ENCODE measurements at regions not wholly inside any gene's neighbourhood (a gene's known extent, or its start where the extent isn't known, plus 50 kb on each side); places are given as distances from the start of the nearest gene placed in this dataset.
A peak's percentile ranks its signal among the peaks of the same experiment; 100 is the strongest.

GRCh38 chr18:72672364-72673184 lies 128.4 kb upstream of the CBLN2 start:
- H3K9me1 ChIP-seq (replicated peaks; ENCODE audit: control insufficient read depth, extremely low read depth, insufficient read depth, low read length) = no peaks in the 10 kb centered on the region
- no peaks in the 10 kb centered on the region for H3K79me2 ChIP-seq (ENCODE audit: control insufficient read depth, insufficient read depth, low read length)
- no peak overlapping the region for H3K27ac ChIP-seq (ENCODE audit: insufficient read depth, low read depth, low read length)
- H3K4me1 ChIP-seq (ENCODE audit: control insufficient read depth, extremely low read depth, insufficient read depth, low read length) = no peaks in the 10 kb centered on the region
- FAIRE-seq (peak; percentile 50), DNase-seq (ENCODE audit: low read depth, low spot score) (peak; percentile 12)
- TF ChIP-seq EZH2 (IDR thresholded peaks at IDR 0.05; ENCODE audit: borderline replicate concordance, low read depth, low read length, severe bottlenecking) (no peak), CTCF (IDR thresholded peaks at IDR 0.05; ENCODE audit: extremely low read depth in 1 of 2, insufficient read depth in 1 of 2, low read depth in 1 of 2, low read length in 2 of 2) (peak; percentile 36 to 46)
- no TSS peak for BruUV-seq (replicated peaks)
- no peak overlapping the region for H2AFZ ChIP-seq (ENCODE audit: low read depth, low read length)
- no peaks in the 10 kb centered on the region for H4K20me1 ChIP-seq (replicated peaks; ENCODE audit: control insufficient read depth, extremely low read depth, insufficient read depth, low read length)
- no peak overlapping the region for H3K4me3 ChIP-seq (replicated peaks in 1 of 3; ENCODE audit: insufficient read depth in 1 of 3, low read depth in 1 of 3, low read length in 3 of 3)
- H3K9ac ChIP-seq (replicated peaks; ENCODE audit: extremely low read depth, insufficient read depth, low read length) = no peak overlapping the region
- H3K9me3 ChIP-seq (replicated peaks; ENCODE audit: control insufficient read depth, insufficient read depth, low read length) = no peaks in the 10 kb centered on the region
- H3K27me3 ChIP-seq (ENCODE audit: control insufficient read depth in 2 of 2, insufficient read depth in 2 of 2, low read length in 2 of 2) = no peaks in the 10 kb centered on the region
- intact Hi-C loops (cut with micrococcal nuclease) (loop anchor here (1.0 to 5.0 kb wide), 2 partner anchors 19 to 1890 kb away; no protein-coding TSS in a partner anchor), dilution Hi-C loops (cut with MboI; ENCODE audit: extremely low pct_ligation_motif_present, low sequenced_read_pairs) (no loop called here)
- ChIA-PET POLR2A (no interaction called here), CTCF (interaction anchor here (1.1 kb wide), 1 partner anchor 1670 kb away, joined by 3 read pairs; no protein-coding TSS in a partner anchor)
- no peaks in the 10 kb centered on the region for H3K36me3 ChIP-seq (ENCODE audit: control insufficient read depth in 2 of 2, extremely low read depth in 1 of 2, insufficient read depth in 2 of 2, low read length in 2 of 2)
- no peak overlapping the region for H3K4me2 ChIP-seq (ENCODE audit: insufficient read depth, low read length)

GRCh38 chr18:72667932-72668331 lies 123.8 kb upstream of the CBLN2 start:
- ChIA-PET POLR2A (no interaction called here), CTCF (no interaction called here)
- H3K4me2 ChIP-seq (ENCODE audit: insufficient read depth, low read length) = no peak overlapping the region
- H3K4me3 ChIP-seq (replicated peaks in 1 of 3; ENCODE audit: insufficient read depth in 1 of 3, low read depth in 1 of 3, low read length in 3 of 3) = no peak overlapping the region
- H3K9me1 ChIP-seq (replicated peaks; ENCODE audit: control insufficient read depth, extremely low read depth, insufficient read depth, low read length) = no peaks in the 10 kb centered on the region
- intact Hi-C loops (cut with micrococcal nuclease) (no loop called here), dilution Hi-C loops (cut with MboI; ENCODE audit: extremely low pct_ligation_motif_present, low sequenced_read_pairs) (no loop called here)
- FAIRE-seq (no peak), DNase-seq (ENCODE audit: low read depth, low spot score) (no peak)
- H3K27ac ChIP-seq (ENCODE audit: insufficient read depth, low read depth, low read length) = no peak overlapping the region
- no TSS peak for BruUV-seq (replicated peaks)
- no peaks in the 10 kb centered on the region for H4K20me1 ChIP-seq (replicated peaks; ENCODE audit: control insufficient read depth, extremely low read depth, insufficient read depth, low read length)
- H3K4me1 ChIP-seq (ENCODE audit: control insufficient read depth, extremely low read depth, insufficient read depth, low read length) = no peaks in the 10 kb centered on the region
- H3K79me2 ChIP-seq (ENCODE audit: control insufficient read depth, insufficient read depth, low read length) = no peaks in the 10 kb centered on the region
- H3K9me3 ChIP-seq (replicated peaks; ENCODE audit: control insufficient read depth, insufficient read depth, low read length) = no peaks in the 10 kb centered on the region
- TF ChIP-seq POLR2A (IDR thresholded peaks at IDR 0.05; ENCODE audit: low read depth, low read length) (no peak), EZH2 (IDR thresholded peaks at IDR 0.05; ENCODE audit: borderline replicate concordance, low read depth, low read length, severe bottlenecking) (no peak), JUN (IDR thresholded peaks at IDR 0.05; ENCODE audit: borderline replicate concordance, insufficient read depth, insufficient read length, low read depth) (no peak), GATA2 (IDR thresholded peaks at IDR 0.05; ENCODE audit: insufficient read depth, insufficient read length, low read depth, low read length) (no peak), POLR2AphosphoS5 (IDR thresholded peaks at IDR 0.05; ENCODE audit: insufficient read depth, low read depth, low read length) (no peak)
- H3K9ac ChIP-seq (replicated peaks; ENCODE audit: extremely low read depth, insufficient read depth, low read length) = no peak overlapping the region
- no peak overlapping the region for H2AFZ ChIP-seq (ENCODE audit: low read depth, low read length)
- no peaks in the 10 kb centered on the region for H3K36me3 ChIP-seq (ENCODE audit: control insufficient read depth in 2 of 2, extremely low read depth in 1 of 2, insufficient read depth in 2 of 2, low read length in 2 of 2)
- no peaks in the 10 kb centered on the region for H3K27me3 ChIP-seq (ENCODE audit: control insufficient read depth in 2 of 2, insufficient read depth in 2 of 2, low read length in 2 of 2)

Data from endothelial cell of umbilical vein (primary cell).